ENCODE measurements at regions not wholly inside any gene's neighbourhood (a gene's known extent, or its start where the extent isn't known, plus 50 kb on each side); places are given as distances from the start of the nearest gene placed in this dataset.

- CTCF ChIA-PET (ENCODE audit: low intra/inter-chr PET ratio, low total read pairs), result no interaction called here
- intact Hi-C loops (cut with micrococcal nuclease; ENCODE audit: unreplicated experiment) (no loop called here), in situ Hi-C loops (cut with HindIII; ENCODE audit: extremely low pct_ligation_motif_present, low pct_unique_long_range_greater_than_20kb) (no loop called here)
- Histone ChIP-seq H3K9ac (ENCODE audit: insufficient read depth, low read depth, low read length) (no peak overlapping the region), H3K79me2 (ENCODE audit: insufficient read depth, low read length) (no peaks in the 10 kb centered on the region), H3K27me3 (ENCODE audit: control insufficient read depth in 1 of 2, insufficient read depth in 2 of 2, low read length in 2 of 2) (peaks cover 0 to 3% of the 10 kb centered on the region in 2 experiments; a peak in 1 of 5 replicates), H3K27ac (ENCODE audit: extremely low read length, insufficient read depth, low read length) (no peak overlapping the region), H3K4me1 (ENCODE audit: insufficient read depth, low read length) (no peaks in the 10 kb centered on the region), H3K4me3 (replicated peaks in 1 of 3; ENCODE audit: insufficient read depth in 1 of 3, low read depth in 2 of 3, low read length in 3 of 3) (no peak overlapping the region), H3K4me2 (ENCODE audit: low read depth, low read length) (no peak overlapping the region), H3K9me3 (ENCODE audit: low read length) (no peaks in the 10 kb centered on the region), H2AFZ (ENCODE audit: low read length) (no peak overlapping the region), H3K36me3 (replicated peaks in 1 of 2; ENCODE audit: control insufficient read depth in 1 of 2, insufficient read depth in 2 of 2, low read length in 2 of 2) (no peaks in the 10 kb centered on the region), H4K20me1 (ENCODE audit: insufficient read depth, low read length) (no peaks in the 10 kb centered on the region)
- no peak for DNase-seq (ENCODE audit: low spot score)
- ATAC-seq, result no peak
- 43% methylated on average over 3 of the region's 3 CpGs for WGBS (ENCODE audit: low lambda C conversion rate)
- POLR2A ChIA-PET, result no interaction called here
- FAIRE-seq, result no peak
- no TSS peak for BruUV-seq (replicated peaks)
- no peak for TF ChIP-seq ETS1 (CRISPR knock-in tag; IDR thresholded peaks at IDR 0.05)
- TF ChIP-seq PRDM4 (CRISPR knock-in tag; IDR thresholded peaks at IDR 0.05; ENCODE audit: borderline replicate concordance), result no peak
- TF ChIP-seq SYNCRIP (IDR thresholded peaks at IDR 0.05; ENCODE audit: insufficient read depth, low read depth, low read length), result no peak
- no peak for TF ChIP-seq ZNF841 (CRISPR knock-in tag; IDR thresholded peaks at IDR 0.05; ENCODE audit: borderline replicate concordance)
- TF ChIP-seq YEATS2 (CRISPR knock-in tag; IDR thresholded peaks at IDR 0.05; ENCODE audit: borderline replicate concordance), result no peak
- TF ChIP-seq GMEB2 (CRISPR knock-in tag; IDR thresholded peaks at IDR 0.05; ENCODE audit: low read depth), result no peak
- TF ChIP-seq HINFP (CRISPR knock-in tag; IDR thresholded peaks at IDR 0.05; ENCODE audit: low read depth), result no peak
- no peak for TF ChIP-seq ZNF724P (CRISPR knock-in tag; IDR thresholded peaks at IDR 0.05; ENCODE audit: borderline replicate concordance)
- TF ChIP-seq ZNF639 (CRISPR knock-in tag; conservative IDR thresholded peaks at IDR 0.05), result no peak
- no peak for TF ChIP-seq MXD1 (CRISPR knock-in tag; IDR thresholded peaks at IDR 0.05)
- TF ChIP-seq ATM (IDR thresholded peaks at IDR 0.05; ENCODE audit: borderline replicate concordance), result no peak
- no peak for TF ChIP-seq ZNF337 (CRISPR knock-in tag; IDR thresholded peaks at IDR 0.05; ENCODE audit: borderline replicate concordance, low read depth)
- TF ChIP-seq ZNF709 (CRISPR knock-in tag; IDR thresholded peaks at IDR 0.05), result no peak
- no peak for TF ChIP-seq ZNF503 (CRISPR knock-in tag; IDR thresholded peaks at IDR 0.05)
Measured at GRCh38 chr13:48890391-48890790, 85.3 kb upstream of the FNDC3A start.

Data from HepG2 (cell line).